HS-27A (cell line): ENCODE measurements at regions not wholly inside any gene's neighbourhood (a gene's known extent, or its start where the extent isn't known, plus 50 kb on each side); places are given as distances from the start of the nearest gene placed in this dataset.

ENCODE experiments used
- DNase-seq: peaks from one replicate; pipeline ENCODE4 v3.0.0-alpha.2; 2012; ENCODE audit warnings: low read depth, missing footprints

GRCh38 chr6:8213995-8214394 is 111.6 kb upstream of the EEF1E1 start:
- no peak for DNase-seq

- no peak for DNase-seq
These were observed 110.5 kb upstream of the EEF1E1 start for GRCh38 chr6:8212720-8213434.

GRCh38 chr6:8207869-8208191 is 105.5 kb upstream of the EEF1E1 start:
- DNase-seq: no peak

GRCh38 chr6:8207191-8207868 is 105.0 kb upstream of the EEF1E1 start:
- no peak for DNase-seq

GRCh38 chr6:8203337-8203736 is 101.0 kb upstream of the EEF1E1 start:
- no peak for DNase-seq

GRCh38 chr6:8201679-8202078 is 99.3 kb upstream of the EEF1E1 start:
- no peak for DNase-seq

GRCh38 chr6:8200255-8200654 is 97.9 kb upstream of the EEF1E1 start:
- DNase-seq: no peak

- no peak for DNase-seq
These were observed 93.4 kb upstream of the EEF1E1 start for GRCh38 chr6:8195714-8196102.

GRCh38 chr6:8195040-8195713 is 92.8 kb upstream of the EEF1E1 start:
- no peak for DNase-seq

- no peak for DNase-seq
These were observed 92.1 kb upstream of the EEF1E1 start for GRCh38 chr6:8194490-8194889.

- DNase-seq: no peak
These were observed 91.2 kb upstream of the EEF1E1 start for GRCh38 chr6:8193541-8193940.

GRCh38 chr6:8192597-8192996 is 90.2 kb upstream of the EEF1E1 start:
- DNase-seq: no peak

GRCh38 chr6:8192067-8192466 is 89.7 kb upstream of the EEF1E1 start:
- DNase-seq: no peak

GRCh38 chr6:8191629-8192028 is 89.3 kb upstream of the EEF1E1 start:
- no peak for DNase-seq

- no peak for DNase-seq
These were observed 84.9 kb upstream of the EEF1E1 start for GRCh38 chr6:8187209-8187608.

GRCh38 chr6:8182902-8183665 is 80.7 kb upstream of the EEF1E1 start:
- DNase-seq: no peak

- DNase-seq: no peak
These were observed 79.8 kb upstream of the EEF1E1 start for GRCh38 chr6:8181951-8182845.

GRCh38 chr6:8181160-8181881 is 79.0 kb upstream of the EEF1E1 start:
- no peak for DNase-seq

GRCh38 chr6:8180327-8181159 is 78.2 kb upstream of the EEF1E1 start:
- peak; percentile 59 for DNase-seq

- no peak for DNase-seq
These were observed 75.4 kb upstream of the EEF1E1 start for GRCh38 chr6:8177721-8178120.
